GM18868 (cell line): ENCODE measurements at regions not wholly inside any gene's neighbourhood (a gene's known extent, or its start where the extent isn't known, plus 50 kb on each side); places are given as distances from the start of the nearest gene placed in this dataset.
A peak's percentile ranks its signal among the peaks of the same experiment; 100 is the strongest.

ENCODE experiments used
- ATAC-seq: cut with Tn5 transposase; IDR thresholded peaks from one replicate; pipeline ENCODE4 v1.9.1; 2021; ENCODE audit warnings: mild to moderate bottlenecking, moderate library complexity; ENCODE audit not compliant: unreplicated experiment

DNA sequence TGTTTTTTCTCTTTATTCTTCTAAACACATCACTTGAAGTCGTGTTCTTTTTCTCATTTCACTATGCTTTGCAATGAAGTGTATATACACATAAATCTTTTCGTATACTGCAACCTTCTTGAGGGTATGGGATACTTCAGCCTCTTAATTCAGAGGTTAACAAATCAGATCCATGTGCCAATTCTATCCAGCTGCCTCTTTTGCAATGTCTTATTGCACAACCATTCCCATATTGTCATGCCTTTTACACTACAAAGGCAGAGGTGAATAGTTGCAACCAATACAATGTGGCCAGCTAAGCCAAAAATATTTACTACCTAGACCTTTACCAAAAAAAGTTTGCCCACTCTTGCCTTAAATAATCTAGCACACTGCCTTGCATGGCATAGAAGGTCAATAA, 224.5 kb upstream of the FOXG1 start:
- ATAC-seq = no peak

DNA sequence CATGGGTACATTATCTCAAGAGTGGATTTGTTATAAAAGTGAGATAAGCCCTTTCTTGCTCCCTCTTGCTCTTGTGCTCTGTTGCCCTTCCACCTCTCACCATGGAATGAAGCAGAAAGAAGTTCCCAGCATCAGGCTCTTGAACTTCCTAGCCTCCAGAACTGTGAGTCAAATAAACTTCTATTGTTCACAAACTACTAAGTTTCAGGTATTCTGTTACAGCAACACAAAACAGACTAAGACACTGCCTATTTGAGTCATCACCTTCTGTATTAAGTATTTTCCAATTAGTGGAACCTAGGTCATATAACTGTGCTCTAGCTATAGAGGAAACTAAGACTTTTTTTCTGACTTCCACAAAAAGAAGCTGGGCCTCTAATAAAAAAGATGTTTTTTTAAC, 201.2 kb upstream of the FOXG1 start:
- no peak for ATAC-seq

DNA sequence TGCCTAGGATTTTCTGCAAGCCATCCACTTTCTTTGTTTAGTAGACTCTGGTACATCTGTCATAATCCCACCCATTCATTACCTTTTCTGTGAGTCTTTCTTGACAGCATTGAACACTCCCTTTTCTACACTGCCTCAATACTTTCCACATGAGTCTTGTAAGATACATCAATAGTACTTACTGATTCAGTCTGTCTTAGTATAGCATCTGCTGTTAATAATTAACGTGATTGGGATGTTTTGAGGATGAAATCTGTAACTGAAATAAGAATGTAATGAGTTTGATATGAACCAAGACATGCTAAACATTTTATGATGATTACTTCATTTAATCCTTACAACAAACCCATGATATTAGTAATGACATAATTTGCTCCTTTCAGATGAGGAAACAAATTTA, 196.2 kb upstream of the FOXG1 start:
- ATAC-seq = no peak

DNA sequence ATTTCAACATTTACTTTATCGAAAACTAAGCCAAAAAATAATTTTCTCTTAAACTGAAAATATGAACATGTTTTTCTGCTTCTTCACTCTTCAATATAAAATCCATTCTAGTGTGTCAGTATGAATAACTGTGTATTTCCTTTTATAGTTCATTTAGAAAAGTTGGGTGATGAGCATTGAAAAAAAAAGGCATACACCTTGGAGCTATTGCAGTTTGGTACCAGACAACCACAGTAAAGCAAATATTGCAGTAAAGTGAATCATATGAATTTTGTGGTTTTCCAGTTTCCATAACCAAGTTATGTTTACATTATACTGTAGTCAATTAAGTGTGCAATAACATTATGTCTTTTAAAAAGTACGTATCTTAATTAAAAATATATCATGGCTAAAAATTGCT, 195.0 kb upstream of the FOXG1 start:
- ATAC-seq = no peak

DNA sequence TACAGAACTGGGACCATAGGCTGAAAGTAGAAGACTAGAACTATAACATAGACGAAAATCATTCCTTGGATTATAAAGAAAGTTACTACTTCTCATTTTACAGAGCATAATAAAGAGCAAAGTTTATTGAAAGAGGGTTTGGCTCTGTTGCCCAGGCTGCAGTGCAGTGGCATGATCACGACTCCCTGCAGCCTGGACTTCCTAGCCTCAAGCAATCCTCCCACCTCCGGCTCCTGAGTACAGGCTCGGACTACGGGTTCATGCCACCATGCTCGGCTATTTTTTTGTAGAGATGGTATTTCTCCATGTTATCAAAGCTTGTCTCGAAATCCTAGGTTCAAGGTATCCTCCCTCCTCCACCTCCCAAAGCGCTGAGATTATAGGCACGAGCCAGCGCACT, 190.1 kb upstream of the FOXG1 start:
- no peak for ATAC-seq

DNA sequence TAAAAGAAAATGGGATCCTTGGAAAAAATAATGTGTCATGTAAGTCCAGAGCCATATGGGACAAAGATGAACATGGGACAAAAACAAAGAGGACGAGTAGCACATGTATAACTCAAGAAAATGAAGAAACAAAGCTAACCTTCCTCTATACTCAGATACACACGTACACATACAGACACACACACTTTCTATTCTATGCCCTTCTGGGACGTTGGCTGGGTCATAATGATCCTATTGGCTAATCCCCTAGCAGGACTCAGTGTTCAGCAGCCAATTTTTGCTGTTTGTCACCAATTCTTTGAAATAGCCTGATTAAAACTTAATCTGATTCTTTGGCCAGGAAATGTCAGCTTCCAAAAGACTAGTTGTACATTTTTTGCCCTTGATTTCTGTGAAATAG, 189.4 kb upstream of the FOXG1 start:
- no peak for ATAC-seq

DNA sequence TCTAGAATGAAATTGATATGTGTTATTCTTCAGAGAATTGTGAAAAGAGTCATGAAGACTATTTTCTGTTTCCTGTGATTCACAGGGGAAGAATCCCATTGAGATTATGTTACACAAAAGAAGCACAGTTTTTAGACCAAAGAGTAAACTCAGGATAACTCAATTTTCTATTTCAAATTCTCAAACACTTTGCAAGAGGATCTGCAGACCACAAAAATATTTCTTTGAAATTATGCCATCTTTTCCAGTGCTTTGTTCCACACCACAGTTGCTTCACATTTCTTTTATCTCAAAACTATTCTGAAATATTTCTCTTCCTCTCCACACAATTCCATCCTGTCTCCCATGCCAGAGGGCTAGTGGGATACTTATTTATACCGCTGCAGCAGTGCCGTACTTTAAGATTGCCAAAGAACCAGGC, 188.9 kb upstream of the FOXG1 start:
- no peak for ATAC-seq

DNA sequence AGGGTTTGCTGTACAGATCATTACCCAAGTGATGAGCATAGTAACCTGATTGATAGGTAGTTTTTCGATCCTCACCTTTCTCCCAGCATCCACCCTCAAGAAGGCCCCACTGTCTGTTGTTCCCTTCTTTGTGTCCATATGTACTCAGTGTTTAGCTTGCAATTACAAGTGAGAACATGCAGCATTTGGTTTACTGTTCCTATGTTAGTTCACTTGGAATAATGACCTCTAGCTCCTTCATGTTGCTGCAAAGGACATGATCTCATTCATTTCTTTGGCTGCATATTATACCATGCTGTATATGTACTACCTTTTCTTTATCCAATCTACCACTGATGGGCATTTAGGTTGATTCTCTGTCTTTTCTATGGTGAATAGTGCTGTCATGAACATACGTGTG, 181.6 kb upstream of the FOXG1 start:
- no peak for ATAC-seq

DNA sequence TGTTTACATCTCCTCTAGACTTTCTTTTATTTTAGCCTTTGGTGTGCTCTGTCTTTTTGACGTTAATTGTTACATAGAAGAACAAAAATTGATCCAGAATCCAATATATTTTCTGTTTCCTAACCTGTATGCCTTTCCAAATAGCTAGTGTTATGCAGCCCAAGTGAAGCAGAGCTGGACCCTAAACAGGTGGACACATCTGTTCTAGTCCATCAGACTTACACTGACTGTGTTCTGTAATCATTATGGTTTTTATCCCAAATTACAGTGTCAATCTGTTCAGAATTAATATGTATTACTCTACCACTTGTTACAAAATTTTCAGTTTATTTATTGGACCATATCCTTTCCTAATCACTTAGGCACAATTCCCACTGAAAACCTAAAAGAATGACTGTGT, 176.8 kb upstream of the FOXG1 start:
- no peak for ATAC-seq

DNA sequence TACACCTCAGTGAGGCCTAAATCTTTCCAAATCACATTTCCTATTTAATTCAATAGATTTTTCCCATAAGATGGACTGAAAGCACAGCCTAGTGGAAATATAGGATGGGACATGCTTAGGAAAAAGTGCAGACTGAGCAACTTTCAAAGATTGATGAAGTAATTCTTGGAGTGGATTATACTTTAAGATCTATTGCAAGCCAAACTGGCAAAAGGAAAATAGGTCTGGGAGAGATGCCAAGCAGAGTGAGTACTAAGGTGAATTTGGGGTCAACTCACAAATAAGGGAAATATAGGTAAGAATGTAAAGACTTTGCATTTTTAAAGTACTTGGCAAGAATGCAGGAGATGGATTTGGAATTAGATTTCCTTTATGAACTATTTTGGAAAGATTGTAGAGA, 170.2 kb upstream of the FOXG1 start:
- no peak for ATAC-seq

DNA sequence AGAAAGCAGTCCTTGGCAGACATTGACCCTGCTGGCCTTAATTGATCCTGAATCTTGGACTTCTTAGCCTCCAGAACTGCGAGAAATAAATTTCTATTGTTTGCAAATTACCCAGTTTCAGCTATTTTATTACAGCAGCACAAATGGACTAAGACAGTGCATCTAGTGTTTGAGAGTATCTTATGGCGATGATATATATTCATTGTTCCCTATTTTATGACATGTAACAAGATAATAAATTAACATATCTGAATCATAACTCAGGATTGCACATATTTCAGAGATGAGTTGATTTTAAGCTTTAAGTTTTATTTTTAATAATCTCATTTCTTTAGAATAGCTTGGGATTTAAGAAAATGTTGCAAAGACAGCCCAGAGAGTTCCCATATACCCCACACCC, 167.4 kb upstream of the FOXG1 start:
- no peak for ATAC-seq

DNA sequence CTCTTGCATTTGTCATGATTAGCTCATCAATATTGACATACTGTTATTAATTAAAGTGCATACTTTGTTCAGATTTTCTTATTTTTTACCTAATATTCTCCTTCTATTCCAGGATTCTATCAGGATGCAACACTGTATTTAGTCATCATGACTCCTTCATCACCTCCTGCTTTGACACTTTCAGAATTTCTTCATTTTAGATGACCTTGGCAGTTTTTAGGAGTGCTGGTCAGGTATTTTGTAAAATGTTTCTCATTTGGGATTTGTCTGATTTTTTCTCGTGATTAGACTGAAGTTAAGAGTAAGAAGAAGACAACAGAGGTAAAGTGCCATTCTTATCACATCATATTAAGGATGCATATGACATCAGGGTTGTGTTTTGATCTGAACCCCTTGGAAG, 167.0 kb upstream of the FOXG1 start:
- no peak for ATAC-seq

DNA sequence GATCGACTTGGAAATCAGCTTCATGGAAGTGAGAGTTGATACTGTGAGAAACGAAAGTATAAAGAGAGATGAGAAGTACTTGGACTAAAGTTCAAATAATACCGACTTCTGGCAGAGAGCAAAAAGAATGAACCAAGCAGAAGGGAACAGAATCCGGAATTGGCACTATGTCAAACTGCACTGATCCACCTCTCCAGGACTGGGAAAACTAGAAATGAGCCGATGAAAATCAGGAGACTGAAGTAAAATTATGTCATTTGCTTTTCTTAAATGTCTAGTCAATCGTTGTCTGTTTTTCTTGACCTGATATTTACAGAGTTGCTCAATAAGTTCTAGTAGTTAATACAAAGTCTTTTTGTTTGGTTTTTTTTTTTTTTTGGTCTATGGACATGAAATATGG, 163.0 kb upstream of the FOXG1 start:
- no peak for ATAC-seq

DNA sequence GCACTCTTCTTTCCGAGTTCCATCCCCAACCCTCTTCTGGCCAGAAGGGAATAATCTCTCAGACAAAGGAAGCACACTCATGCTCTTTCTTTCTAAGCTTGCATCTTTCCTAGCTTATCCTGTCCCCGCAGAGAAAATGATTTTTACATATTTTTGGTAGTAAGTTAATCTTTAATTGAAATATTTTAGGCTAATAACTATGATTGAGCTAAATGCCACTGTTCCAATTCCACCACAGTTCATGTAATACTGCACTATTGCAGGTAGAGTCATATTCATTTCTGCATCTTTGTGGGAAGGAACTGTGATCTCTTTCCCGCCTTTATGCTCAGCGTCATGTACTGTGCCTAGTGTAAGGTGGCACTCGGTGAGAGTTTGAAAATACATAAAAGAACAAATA, 158.9 kb upstream of the FOXG1 start:
- no peak for ATAC-seq

DNA sequence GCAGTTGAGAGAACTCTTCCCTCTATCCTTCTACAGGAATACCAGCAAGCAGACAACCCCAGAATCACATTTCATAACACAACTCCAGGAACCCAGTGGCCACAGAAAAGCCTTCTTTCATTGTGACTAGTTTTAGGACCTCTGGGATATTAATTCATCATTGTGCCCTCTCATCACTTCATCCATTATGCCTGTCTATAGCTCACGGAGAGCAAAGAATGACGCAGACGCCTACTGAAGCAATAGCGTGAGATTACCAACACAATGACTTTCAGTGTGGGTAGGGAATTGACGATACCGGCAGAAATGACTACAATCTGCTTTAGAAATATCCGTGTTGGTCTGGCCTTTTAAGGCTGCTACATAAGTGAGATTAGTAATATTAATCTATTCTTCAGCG, 158.1 kb upstream of the FOXG1 start:
- ATAC-seq = no peak

DNA sequence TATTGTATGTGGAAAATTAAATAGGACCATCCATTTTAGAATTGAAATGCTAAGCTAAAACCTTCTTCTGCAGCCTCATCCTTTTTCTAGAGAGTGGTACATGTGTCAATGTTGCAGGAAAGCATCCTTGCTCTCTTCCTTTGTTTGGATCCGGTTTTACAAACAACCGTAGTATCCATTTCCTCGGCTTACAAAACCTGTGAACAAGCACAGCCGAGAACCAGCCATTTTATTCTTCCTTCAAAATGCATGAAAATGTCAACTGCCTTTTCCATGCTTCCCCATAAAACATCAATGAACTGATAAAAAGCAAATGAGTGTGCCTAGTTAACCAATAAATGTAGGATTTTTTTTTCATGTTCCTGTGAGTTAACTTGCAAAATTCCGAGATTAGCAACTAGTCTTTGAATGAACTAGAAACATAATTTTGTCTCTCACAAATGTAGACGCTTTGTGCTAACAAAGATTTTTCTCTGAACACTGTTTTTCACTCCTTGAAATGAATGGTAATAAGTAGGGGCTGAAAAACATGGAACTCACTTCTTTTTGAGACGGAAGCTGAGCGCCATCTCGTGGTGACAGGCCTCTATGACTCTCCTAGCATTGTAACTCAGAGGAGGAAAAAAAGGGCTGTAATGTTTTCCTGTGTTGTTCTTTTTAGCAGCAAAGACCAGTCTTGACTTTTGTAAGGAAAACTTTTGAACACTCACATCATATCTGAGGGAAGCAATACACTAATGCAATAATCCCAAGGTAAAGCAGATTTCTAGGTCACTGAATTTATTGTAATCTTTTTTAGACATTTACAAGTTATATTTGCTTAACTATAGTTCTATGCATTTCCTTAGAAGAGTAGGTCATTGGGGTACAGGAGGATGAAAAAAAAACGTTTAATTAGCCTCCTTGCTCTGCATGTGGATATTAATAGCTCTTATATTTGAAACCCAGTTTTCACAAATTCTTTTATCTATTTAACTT, 157.4 kb upstream of the FOXG1 start:
- peak; percentile 91 for ATAC-seq

DNA sequence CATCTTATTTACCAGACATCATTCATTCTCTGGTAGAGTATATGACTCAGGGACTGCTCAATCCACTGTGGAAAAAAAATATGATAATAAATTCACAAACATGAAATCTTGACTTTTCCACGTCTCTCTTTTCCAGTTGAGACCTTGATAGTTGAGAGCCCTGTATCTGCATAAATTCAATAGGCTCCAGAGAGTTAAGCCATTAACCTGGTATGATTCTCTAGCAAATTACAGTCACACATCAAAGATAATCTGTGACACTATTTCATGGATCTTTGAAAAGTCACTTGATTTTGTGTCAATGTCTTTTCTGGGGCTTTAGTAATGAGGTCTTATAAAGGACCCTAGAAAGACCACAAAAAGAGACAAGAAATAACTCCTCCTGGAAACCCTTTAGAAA, 154.2 kb upstream of the FOXG1 start:
- no peak for ATAC-seq

DNA sequence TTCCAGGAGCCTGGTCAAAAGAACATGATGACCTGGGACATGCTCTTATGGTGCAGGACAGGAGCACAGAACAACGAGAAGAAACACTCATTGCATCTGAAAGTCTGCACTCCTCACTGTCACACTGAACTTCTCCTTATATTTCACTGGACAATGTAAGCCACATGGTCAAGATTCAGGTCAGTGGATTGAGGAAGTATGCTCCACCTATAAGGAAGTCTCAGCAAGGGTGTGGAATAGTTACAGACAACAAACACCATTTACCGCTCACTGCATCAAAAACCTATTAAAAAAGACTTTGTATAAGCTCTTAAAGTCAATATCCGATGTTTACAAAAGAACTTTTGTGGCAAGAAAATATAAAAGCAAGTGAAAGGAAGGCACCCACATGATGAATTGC, 153.1 kb upstream of the FOXG1 start:
- no peak for ATAC-seq

DNA sequence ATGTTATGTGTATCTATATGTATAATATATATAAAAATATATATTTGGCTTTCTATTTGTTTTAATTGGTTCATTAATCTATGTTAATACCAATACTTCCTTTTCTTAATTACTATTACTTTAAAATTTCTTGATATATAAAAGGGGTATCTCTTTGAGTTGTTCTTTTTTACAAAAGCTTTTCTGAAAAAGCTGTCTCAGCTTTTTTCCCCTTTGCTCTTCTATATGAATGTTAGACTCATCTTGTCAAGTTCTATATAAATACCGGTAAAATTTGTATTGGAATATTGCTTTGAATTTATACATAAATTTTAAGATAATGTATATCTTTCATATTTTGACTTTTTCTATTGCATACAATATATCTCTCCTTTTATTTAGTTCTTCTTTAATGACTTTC, 139.8 kb upstream of the FOXG1 start:
- ATAC-seq = no peak

DNA sequence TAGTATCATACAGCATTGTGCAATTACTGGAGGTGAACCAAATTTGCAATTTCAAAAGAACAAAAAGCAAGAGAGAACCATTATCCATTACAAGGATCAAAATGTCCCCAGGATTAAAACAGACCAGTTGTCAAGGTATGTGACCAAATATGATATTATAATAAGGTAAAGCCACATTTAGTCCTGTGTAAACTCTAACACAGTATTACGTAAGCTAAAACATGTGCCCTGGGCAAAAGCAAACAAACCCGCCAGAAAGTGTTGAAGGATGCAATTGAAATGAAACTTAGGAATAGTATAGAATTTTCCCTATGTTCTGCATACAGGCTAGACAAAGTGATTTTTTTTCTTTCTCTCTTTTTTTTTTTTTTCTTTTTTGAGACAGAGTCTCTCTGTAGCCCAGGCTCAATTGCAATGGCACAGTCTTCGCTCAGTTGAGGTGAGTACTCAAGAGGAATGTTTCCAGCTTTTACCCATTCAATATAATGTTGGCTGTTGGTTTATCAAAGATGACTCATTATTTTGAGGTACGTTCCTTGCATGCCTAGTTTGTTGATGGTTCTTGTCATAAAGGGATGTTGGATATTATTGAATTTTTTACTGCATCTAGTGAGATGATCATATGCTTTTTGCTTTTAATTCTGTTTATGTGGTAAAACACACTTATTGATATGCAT, 137.1 kb upstream of the FOXG1 start:
- ATAC-seq = no peak

DNA sequence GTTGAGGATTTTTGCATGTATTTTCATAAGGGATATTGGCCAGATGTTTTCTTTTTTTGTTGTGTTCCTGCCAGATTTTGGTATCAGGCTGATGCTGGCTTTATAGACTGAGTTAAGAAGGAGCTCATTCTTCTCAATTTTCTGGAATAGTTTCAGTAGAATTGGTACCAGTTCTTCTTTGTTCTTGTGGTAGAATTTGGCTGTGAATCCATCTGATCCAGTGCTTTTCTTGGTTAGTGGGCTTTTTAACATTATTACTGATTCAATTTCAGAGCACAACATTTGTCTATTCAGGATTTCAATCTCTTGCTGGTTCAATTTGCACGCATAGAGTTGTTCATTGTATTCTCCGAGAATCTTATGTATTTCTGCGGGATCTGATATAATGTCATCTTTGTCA, 136.5 kb upstream of the FOXG1 start:
- ATAC-seq = no peak

DNA sequence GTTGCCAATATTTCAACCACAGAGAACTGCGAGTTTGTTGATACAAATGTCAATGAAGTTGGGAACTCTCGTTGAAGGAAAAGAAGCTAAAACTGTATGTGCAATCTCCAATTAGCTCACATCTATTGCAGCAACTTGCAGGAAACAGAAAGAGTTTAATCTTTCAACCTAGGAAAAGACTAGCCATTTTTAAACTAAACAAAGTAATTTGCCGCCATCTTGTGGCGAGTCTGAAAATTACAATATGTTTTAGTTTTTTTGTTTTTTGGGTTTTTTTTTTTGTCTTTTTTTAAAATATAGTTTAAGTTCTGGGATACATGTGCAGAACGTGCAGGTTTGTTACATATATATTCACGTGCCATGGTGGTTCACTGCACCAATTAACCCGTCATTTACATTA, 131.2 kb upstream of the FOXG1 start:
- ATAC-seq = no peak
